Glutamatergic neuron (in vitro differentiated cells): ENCODE measurements at regions not wholly inside any gene's neighbourhood (a gene's known extent, or its start where the extent isn't known, plus 50 kb on each side); places are given as distances from the start of the nearest gene placed in this dataset.

Experiments used
- DNase-seq: peaks from one replicate; pipeline ENCODE4 v3.0.0; 2022
- H3K27ac Mint-ChIP-seq: one replicate; pipeline ENCODE4 v1.8.0; 2020; ENCODE audit warnings: mild to moderate bottlenecking, mixed read lengths, inconsistent platforms; ENCODE audit not compliant: unreplicated experiment
- H3K27me3 Mint-ChIP-seq: one replicate; pipeline ENCODE4 v1.8.0; 2020; ENCODE audit warnings: mild to moderate bottlenecking, moderate library complexity, mixed read lengths, inconsistent platforms; ENCODE audit not compliant: unreplicated experiment
- H3K36me3 Mint-ChIP-seq: one replicate; pipeline ENCODE4 v1.8.0; 2020; ENCODE audit warnings: mild to moderate bottlenecking, mixed read lengths, inconsistent platforms; ENCODE audit not compliant: unreplicated experiment
- H3K4me1 Mint-ChIP-seq: one replicate; pipeline ENCODE4 v1.8.0; 2020; ENCODE audit warnings: mild to moderate bottlenecking, low read depth, mixed read lengths, inconsistent platforms; ENCODE audit not compliant: unreplicated experiment
- H3K4me3 Mint-ChIP-seq: one replicate; pipeline ENCODE4 v1.8.0; 2020; ENCODE audit warnings: mild to moderate bottlenecking, mixed read lengths, inconsistent platforms; ENCODE audit not compliant: unreplicated experiment
- H3K9me3 Mint-ChIP-seq: one replicate; pipeline ENCODE4 v1.8.0; 2020; ENCODE audit warnings: mild to moderate bottlenecking, moderate library complexity, mixed read lengths, inconsistent platforms; ENCODE audit not compliant: unreplicated experiment
- CTCF ChIP-seq: fragments of 200-600 bp; sonication (generic); IDR thresholded peaks from one replicate; pipeline ENCODE4 v1.5.0; 2021; ENCODE audit not compliant: partially characterized antibody, unreplicated experiment

GRCh38 chr12:65632131-65632855, 192.0 kb upstream of the HMGA2 start:
- TF ChIP-seq CTCF, result no peak
- Mint-ChIP-seq H3K9me3 (peaks cover 4% of the 10 kb centered on the region), H3K27ac (no peak overlapping the region), H3K36me3 (peaks cover 4% of the 10 kb centered on the region), H3K4me3 (no peak overlapping the region), H3K4me1 (peaks cover 3% of the 10 kb centered on the region), H3K27me3 (no peaks in the 10 kb centered on the region)
- DNase-seq, result no peak

- DNase-seq, result no peak
- H3K4me1 Mint-ChIP-seq, result peaks cover 3% of the 10 kb centered on the region
- H3K36me3 Mint-ChIP-seq, result peaks cover 3% of the 10 kb centered on the region
- H3K27me3 Mint-ChIP-seq, result peaks cover 1% of the 10 kb centered on the region
- H3K9me3 Mint-ChIP-seq, result peaks cover 4% of the 10 kb centered on the region
- no peak overlapping the region for H3K4me3 Mint-ChIP-seq
- no peak for TF ChIP-seq CTCF
- no peak overlapping the region for H3K27ac Mint-ChIP-seq
Observed at GRCh38 chr12:65634061-65634460, 190.2 kb upstream of the HMGA2 start.

GRCh38 chr12:65634626-65635331, 189.5 kb upstream of the HMGA2 start:
- no peaks in the 10 kb centered on the region for H3K36me3 Mint-ChIP-seq
- peaks cover 1% of the 10 kb centered on the region for H3K27me3 Mint-ChIP-seq
- H3K4me1 Mint-ChIP-seq, result peaks cover 4% of the 10 kb centered on the region
- no peak for TF ChIP-seq CTCF
- no peak for DNase-seq
- H3K4me3 Mint-ChIP-seq, result no peak overlapping the region
- H3K9me3 Mint-ChIP-seq, result peaks cover 4% of the 10 kb centered on the region
- no peak overlapping the region for H3K27ac Mint-ChIP-seq

- Mint-ChIP-seq H3K4me1 (peaks cover 8% of the 10 kb centered on the region), H3K27me3 (peaks cover 1% of the 10 kb centered on the region), H3K4me3 (no peak overlapping the region), H3K36me3 (no peaks in the 10 kb centered on the region), H3K27ac (no peak overlapping the region), H3K9me3 (peaks cover 4% of the 10 kb centered on the region)
- no peak for DNase-seq
- no peak for TF ChIP-seq CTCF
Observed at GRCh38 chr12:65636436-65636835, 187.8 kb upstream of the HMGA2 start.

- Mint-ChIP-seq H3K9me3 (peaks cover 2% of the 10 kb centered on the region), H3K4me3 (no peak overlapping the region)
Observed at GRCh38 chr12:65637150-65637549, 187.1 kb upstream of the HMGA2 start.

More at GRCh38 chr12:65637150-65637549, 187.1 kb upstream of the HMGA2 start:
- Mint-ChIP-seq H3K27ac (no peak overlapping the region), H3K36me3 (peaks cover 4% of the 10 kb centered on the region), H3K27me3 (peaks cover 3% of the 10 kb centered on the region), H3K4me1 (peaks cover 8% of the 10 kb centered on the region)
- TF ChIP-seq CTCF, result no peak
- no peak for DNase-seq
